Adipocyte (in vitro differentiated cells): ENCODE measurements at regions not wholly inside any gene's neighbourhood (a gene's known extent, or its start where the extent isn't known, plus 50 kb on each side); places are given as distances from the start of the nearest gene placed in this dataset.
"Not testable (repeated sequence)": the region's sequence is repeated elsewhere in the genome, so short reads cannot be mapped to it uniquely, and the experiment has no call there.

ENCODE experiments used
- DNase-seq: peaks from one replicate; pipeline ENCODE4 v3.0.0-alpha.2; 2015; ENCODE audit warnings: low read depth
- H3K27me3 ChIP-seq: replicated peaks from 2 replicates; pipeline ENCODE4 v1.7.0; 2013; ENCODE audit warnings: mild to moderate bottlenecking, low read length, moderate library complexity; ENCODE audit not compliant: control insufficient read depth, insufficient read depth
- H3K36me3 ChIP-seq: 2 replicates; pipeline ENCODE4 v1.7.0; 2013; ENCODE audit warnings: low read length, mild to moderate bottlenecking, moderate library complexity; ENCODE audit not compliant: control insufficient read depth, insufficient read depth, severe bottlenecking
- H3K4me1 ChIP-seq: 2 replicates; pipeline ENCODE4 v1.7.0; 2013; ENCODE audit warnings: mild to moderate bottlenecking, low read length, moderate library complexity; ENCODE audit not compliant: control insufficient read depth, insufficient read depth
- H3K4me3 ChIP-seq: 2 replicates; pipeline ENCODE4 v1.7.0; 2013; ENCODE audit warnings: mild to moderate bottlenecking, low read length, moderate library complexity
- H3K9ac ChIP-seq: 2 replicates; pipeline ENCODE4 v1.7.0; 2013; ENCODE audit warnings: mild to moderate bottlenecking, low read length, moderate library complexity
- H3K9me3 ChIP-seq: 2 replicates; pipeline ENCODE4 v1.7.0; 2013; ENCODE audit warnings: mild to moderate bottlenecking, low read length, moderate library complexity; ENCODE audit not compliant: control insufficient read depth

GRCh38 chr13:54267253-54267668 is 1238.6 kb downstream of the OLFM4 start:
- H3K9me3 ChIP-seq, H3K27me3 ChIP-seq, H3K4me3 ChIP-seq, H3K4me1 ChIP-seq, H3K9ac ChIP-seq, H3K36me3 ChIP-seq, DNase-seq: not testable (repeated sequence)

- not testable (repeated sequence) for DNase-seq
Observed at GRCh38 chr13:54268013-54268695, 1239.5 kb downstream of the OLFM4 start.

GRCh38 chr13:54287062-54287764 is 1258.6 kb downstream of the OLFM4 start:
- peaks cover 8% of the 10 kb centered on the region for H3K9me3 ChIP-seq
- no peak for DNase-seq
- H3K27me3 ChIP-seq: no peaks in the 10 kb centered on the region
- H3K4me3 ChIP-seq: no peak overlapping the region
- no peaks in the 10 kb centered on the region for H3K4me1 ChIP-seq
- H3K36me3 ChIP-seq: no peaks in the 10 kb centered on the region
- no peak overlapping the region for H3K9ac ChIP-seq

More at GRCh38 chr13:54268013-54268695, 1239.5 kb downstream of the OLFM4 start:
- H3K36me3 ChIP-seq, H3K27me3 ChIP-seq, H3K9me3 ChIP-seq, H3K4me3 ChIP-seq, H3K9ac ChIP-seq, H3K4me1 ChIP-seq: not testable (repeated sequence)

GRCh38 chr13:54301085-54301484 is 1272.5 kb downstream of the OLFM4 start:
- Histone ChIP-seq H3K4me1 (no peaks in the 10 kb centered on the region), H3K9ac (no peak overlapping the region), H3K4me3 (no peak overlapping the region), H3K27me3 (no peaks in the 10 kb centered on the region), H3K36me3 (no peaks in the 10 kb centered on the region), H3K9me3 (peaks cover 5% of the 10 kb centered on the region)
- DNase-seq: no peak

GRCh38 chr13:54305377-54305776 is 1276.8 kb downstream of the OLFM4 start:
- Histone ChIP-seq H3K9ac (no peak overlapping the region), H3K4me1 (no peaks in the 10 kb centered on the region), H3K27me3 (no peaks in the 10 kb centered on the region), H3K4me3 (no peak overlapping the region), H3K9me3 (no peaks in the 10 kb centered on the region), H3K36me3 (no peaks in the 10 kb centered on the region)
- DNase-seq: no peak

- H3K4me1 ChIP-seq: no peaks in the 10 kb centered on the region
- no peak overlapping the region for H3K4me3 ChIP-seq
- H3K27me3 ChIP-seq: no peaks in the 10 kb centered on the region
- H3K9me3 ChIP-seq: no peaks in the 10 kb centered on the region
- no peak for DNase-seq
- no peaks in the 10 kb centered on the region for H3K36me3 ChIP-seq
- H3K9ac ChIP-seq: no peak overlapping the region
Observed at GRCh38 chr13:54312885-54313284, 1284.3 kb downstream of the OLFM4 start.

GRCh38 chr13:54317722-54318121 is 1289.1 kb downstream of the OLFM4 start:
- H3K4me1 ChIP-seq: no peaks in the 10 kb centered on the region
- no peaks in the 10 kb centered on the region for H3K27me3 ChIP-seq
- no peak overlapping the region for H3K4me3 ChIP-seq
- no peak for DNase-seq
- no peaks in the 10 kb centered on the region for H3K36me3 ChIP-seq
- H3K9me3 ChIP-seq: peaks cover 3% of the 10 kb centered on the region
- no peak overlapping the region for H3K9ac ChIP-seq

- Histone ChIP-seq H3K4me3 (no peak overlapping the region), H3K9me3 (peaks cover 4% of the 10 kb centered on the region), H3K9ac (no peak overlapping the region), H3K4me1 (no peaks in the 10 kb centered on the region), H3K27me3 (no peaks in the 10 kb centered on the region), H3K36me3 (no peaks in the 10 kb centered on the region)
- no peak for DNase-seq
Observed at GRCh38 chr13:54337540-54337939, 1308.9 kb downstream of the OLFM4 start.

- Histone ChIP-seq H3K9ac (no peak overlapping the region), H3K4me1 (no peaks in the 10 kb centered on the region), H3K9me3 (no peaks in the 10 kb centered on the region), H3K36me3 (no peaks in the 10 kb centered on the region), H3K27me3 (no peaks in the 10 kb centered on the region), H3K4me3 (no peak overlapping the region)
- no peak for DNase-seq
Observed at GRCh38 chr13:54347531-54347930, 1318.9 kb downstream of the OLFM4 start.

- H3K36me3 ChIP-seq: no peaks in the 10 kb centered on the region
- H3K9ac ChIP-seq: no peak overlapping the region
- DNase-seq: no peak
- H3K4me1 ChIP-seq: no peaks in the 10 kb centered on the region
- peaks cover 4% of the 10 kb centered on the region for H3K9me3 ChIP-seq
- H3K27me3 ChIP-seq: no peaks in the 10 kb centered on the region
- no peak overlapping the region for H3K4me3 ChIP-seq
Observed at GRCh38 chr13:54356209-54356608, 1327.6 kb downstream of the OLFM4 start.

- no peak for DNase-seq
- Histone ChIP-seq H3K4me1 (no peaks in the 10 kb centered on the region), H3K36me3 (no peaks in the 10 kb centered on the region), H3K9me3 (peaks cover 4% of the 10 kb centered on the region), H3K27me3 (no peaks in the 10 kb centered on the region), H3K9ac (no peak overlapping the region), H3K4me3 (no peak overlapping the region)
Observed at GRCh38 chr13:54356849-54357248, 1328.2 kb downstream of the OLFM4 start.
